Endothelial cell of umbilical vein (primary cell): ENCODE measurements at regions not wholly inside any gene's neighbourhood (a gene's known extent, or its start where the extent isn't known, plus 50 kb on each side); places are given as distances from the start of the nearest gene placed in this dataset.

Source experiments
- BruUV-seq: library from RNA; stranded (reverse); fragments of 400-500 nt; replicated peaks from 2 replicates; lab custom pipeline; 2021; lab: Mats Ljungman, UMichigan
- CTCF ChIA-PET: fragments of 300-600, 350-600 bp; sonication (Branson Sonifier 250); formaldehyde crosslinking; loops from one replicate; lab custom pipeline; 2021; ENCODE audit warnings: antibody characterized with exemption, inconsistent platforms; lab: Charles Lee
- POLR2A ChIA-PET: fragments of 300-600, 350-600 bp; sonication (Branson Sonifier 250); formaldehyde crosslinking; loops from one replicate; lab custom pipeline; 2021; ENCODE audit warnings: antibody characterized with exemption, inconsistent platforms; lab: Charles Lee
- DNase-seq: peaks from one replicate; pipeline ENCODE4 v3.0.0-alpha.2; 2011; ENCODE audit warnings: low read depth, low spot score
- FAIRE-seq: peaks from 2 replicates; lab custom pipeline; 2011; peaks lifted over from hg19 to GRCh38; lab: Jason Lieb, UNC
- H2AFZ ChIP-seq: 2 replicates; pipeline ENCODE4 v1.6.0; 2012; ENCODE audit warnings: low read depth, low read length, control low read depth, inconsistent platforms
- H3K27ac ChIP-seq: 2 replicates; pipeline ENCODE4 v1.5.1; 2011; ENCODE audit warnings: low read depth, mild to moderate bottlenecking, control low read depth, low read length, moderate library complexity; ENCODE audit not compliant: insufficient read depth
- H3K27me3 ChIP-seq, 2 experiments: 2 replicates each; pipeline versions ENCODE4 v1.6.0 to v1.6.1; 2011; ENCODE audit warnings: low read length in 2 of 2, mixed read lengths in 1 of 2; ENCODE audit not compliant: control insufficient read depth in 2 of 2, insufficient read depth in 2 of 2
- H3K36me3 ChIP-seq, 2 experiments: 2 replicates in 1 of 2; 3 replicates in 1 of 2; pipeline ENCODE4 v1.5.1; 2011; ENCODE audit warnings: low read length in 2 of 2, mild to moderate bottlenecking in 1 of 2, moderate library complexity in 1 of 2; ENCODE audit not compliant: control insufficient read depth in 2 of 2, insufficient read depth in 2 of 2; ENCODE audit errors: extremely low read depth in 1 of 2
- H3K4me1 ChIP-seq: 3 replicates; pipeline ENCODE4 v1.5.1; 2011; ENCODE audit warnings: mild to moderate bottlenecking, low read length; ENCODE audit not compliant: control insufficient read depth, insufficient read depth; ENCODE audit errors: extremely low read depth
- H3K4me2 ChIP-seq: 2 replicates; pipeline ENCODE4 v1.6.1; 2011; ENCODE audit warnings: low read length, control low read depth, mixed read lengths; ENCODE audit not compliant: insufficient read depth
- H3K4me3 ChIP-seq, 3 experiments: fragments of 200-600 bp in 1 of 3; sonication (generic), shearing (Covaris generic) in 1 of 3; replicated peaks in 1 of 3; 2 replicates each; pipeline ENCODE4 v1.5.1; 2011 to 2016; ENCODE audit warnings: control low read depth in 3 of 3, low read length in 3 of 3, mild to moderate bottlenecking in 2 of 3, inconsistent platforms in 1 of 3, low read depth in 1 of 3, moderate library complexity in 1 of 3; ENCODE audit not compliant: insufficient read depth in 1 of 3
- H3K79me2 ChIP-seq: 2 replicates; pipeline ENCODE4 v1.6.0; 2012; ENCODE audit warnings: low read length, inconsistent platforms; ENCODE audit not compliant: control insufficient read depth, insufficient read depth
- H3K9ac ChIP-seq: replicated peaks from 2 replicates; pipeline ENCODE3; 2011; ENCODE audit warnings: low read length, control low read depth; ENCODE audit not compliant: insufficient read depth; ENCODE audit errors: extremely low read depth
- H3K9me1 ChIP-seq: replicated peaks from 3 replicates; pipeline ENCODE4 v1.6.0; 2011; ENCODE audit warnings: mild to moderate bottlenecking, low read length; ENCODE audit not compliant: control insufficient read depth, insufficient read depth; ENCODE audit errors: extremely low read depth
- H3K9me3 ChIP-seq: replicated peaks from 2 replicates; pipeline ENCODE4 v1.5.1; 2012; ENCODE audit warnings: low read length, inconsistent platforms; ENCODE audit not compliant: control insufficient read depth, insufficient read depth
- H4K20me1 ChIP-seq: replicated peaks from 2 replicates; pipeline ENCODE3; 2011; ENCODE audit warnings: mild to moderate bottlenecking, low read length; ENCODE audit not compliant: control insufficient read depth, insufficient read depth; ENCODE audit errors: extremely low read depth
- CTCF ChIP-seq, 2 donors: IDR thresholded peaks; 1 replicate in 1 of 2; 2 replicates in 1 of 2; pipeline ENCODE4 v1.5.1; 2011; ENCODE audit warnings: low read length in 2 of 2, mild to moderate bottlenecking in 2 of 2, moderate library complexity in 2 of 2, control low read depth in 1 of 2, inconsistent platforms in 1 of 2, low read depth in 1 of 2; ENCODE audit not compliant: insufficient read depth in 1 of 2; ENCODE audit errors: extremely low read depth in 1 of 2
- EZH2 ChIP-seq: IDR thresholded peaks from 2 replicates; pipeline ENCODE4 v1.6.1; 2012; ENCODE audit warnings: borderline replicate concordance, low read depth, mild to moderate bottlenecking, moderate library complexity, low read length, inconsistent platforms; ENCODE audit not compliant: severe bottlenecking
- FOS ChIP-seq: IDR thresholded peaks from 2 replicates; pipeline ENCODE4 v1.6.1; 2011; ENCODE audit warnings: mild to moderate bottlenecking, low read length, moderate library complexity, borderline replicate concordance; ENCODE audit not compliant: insufficient read depth
- GATA2 ChIP-seq: IDR thresholded peaks from 2 replicates; pipeline ENCODE4 v1.7.0; 2011; ENCODE audit warnings: low read depth, mild to moderate bottlenecking, moderate library complexity, mixed read lengths, low read length; ENCODE audit not compliant: insufficient read length, insufficient read depth
- JUN ChIP-seq: IDR thresholded peaks from 2 replicates; pipeline ENCODE4 v1.6.1; 2011; ENCODE audit warnings: borderline replicate concordance, low read depth; ENCODE audit not compliant: insufficient read length, insufficient read depth
- MAX ChIP-seq: IDR thresholded peaks from 2 replicates; pipeline ENCODE4 v1.6.1; 2011; ENCODE audit not compliant: insufficient read depth, insufficient read length
- MYC ChIP-seq: IDR thresholded peaks from one replicate; pipeline ENCODE4 v1.6.1; 2011; ENCODE audit warnings: mild to moderate bottlenecking, low read depth, low read length
- POLR2A ChIP-seq: IDR thresholded peaks from 2 replicates; pipeline ENCODE4 v1.6.1; 2012; ENCODE audit warnings: low read depth, mild to moderate bottlenecking, control low read depth, low read length
- POLR2AphosphoS5 ChIP-seq: IDR thresholded peaks from 2 replicates; pipeline ENCODE4 v1.6.1; 2012; ENCODE audit warnings: low read depth, mild to moderate bottlenecking, control low read depth, low read length, moderate library complexity; ENCODE audit not compliant: insufficient read depth
- dilution Hi-C: fragments of 300-500 bp; cut with MboI; formaldehyde crosslinking; loops from one replicate; pipeline ENCODE4 v1.15.0; 2019; ENCODE audit warnings: low sequenced_read_pairs; ENCODE audit not compliant: extremely low pct_ligation_motif_present
- intact Hi-C: fragments of 100-400 bp; cut with micrococcal nuclease; formaldehyde crosslinking; loops from one replicate; pipeline ENCODE4 v1.10.0; 2022

GRCh38 chr15:58271410-58271809 lies 133.2 kb downstream of the AQP9 start:
- CTCF ChIA-PET = no interaction called here
- Histone ChIP-seq H3K9me1 (no peaks in the 10 kb centered on the region), H3K9me3 (no peaks in the 10 kb centered on the region), H3K9ac (no peak overlapping the region), H3K4me1 (no peaks in the 10 kb centered on the region), H3K79me2 (no peaks in the 10 kb centered on the region), H3K27me3 (no peaks in the 10 kb centered on the region), H4K20me1 (no peaks in the 10 kb centered on the region), H3K4me3 (no peak overlapping the region), H3K27ac (no peak overlapping the region), H3K36me3 (no peaks in the 10 kb centered on the region), H2AFZ (no peak overlapping the region), H3K4me2 (no peak overlapping the region)
- intact Hi-C loops (loop anchor here (2.0 to 5.0 kb wide), 2 partner anchors 477 to 501 kb away; partner anchors contain the start of genes ADAM10 and MINDY2), dilution Hi-C loops (no loop called here)
- no TSS peak for BruUV-seq
- DNase-seq (no peak), FAIRE-seq (no peak)
- POLR2A ChIA-PET = no interaction called here
- no peak for TF ChIP-seq JUN
- TF ChIP-seq MYC = no peak
- TF ChIP-seq POLR2AphosphoS5 = no peak
- TF ChIP-seq MAX = no peak
- TF ChIP-seq CTCF (IDR thresholded peaks at IDR 0.05; ENCODE audit: extremely low read depth in 1 of 2, insufficient read depth in 1 of 2, low read depth in 1 of 2, low read length in 2 of 2) = no peak
- no peak for TF ChIP-seq GATA2
- no peak for TF ChIP-seq FOS
- no peak for TF ChIP-seq POLR2A
- no peak for TF ChIP-seq EZH2
